ENCODE measurements at regions not wholly inside any gene's neighbourhood (a gene's known extent, or its start where the extent isn't known, plus 50 kb on each side); places are given as distances from the start of the nearest gene placed in this dataset.

DNA sequence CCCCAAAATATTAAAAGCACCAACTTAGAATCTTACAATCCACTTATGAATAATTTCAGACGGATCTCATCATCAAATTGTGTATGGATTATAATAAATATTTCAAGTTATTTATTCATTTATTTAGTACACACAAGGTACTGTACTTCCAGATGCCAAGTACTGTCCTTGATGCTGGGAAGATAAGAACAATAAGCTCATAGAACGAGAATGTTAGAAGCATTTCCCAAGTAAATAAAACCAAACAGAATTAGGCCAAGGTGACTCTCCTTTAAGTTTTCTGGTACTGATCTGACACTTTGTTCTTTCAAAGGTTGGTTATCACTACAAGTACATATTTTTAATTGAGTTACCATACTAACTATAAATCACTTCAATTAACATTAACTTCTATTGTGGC is 416.1 kb upstream of the ETAA1 start:
- no peaks in the 10 kb centered on the region for H3K79me2 ChIP-seq (ENCODE audit: control insufficient read depth, insufficient read depth, low read length)
- H2AFZ ChIP-seq (ENCODE audit: low read depth, low read length), result no peak overlapping the region
- H3K4me1 ChIP-seq (ENCODE audit: control insufficient read depth, extremely low read depth, insufficient read depth, low read length), result no peaks in the 10 kb centered on the region
- no peak overlapping the region for H3K27ac ChIP-seq (ENCODE audit: insufficient read depth, low read depth, low read length)
- CTCF ChIA-PET, result interaction anchor here (1.3 to 1.6 kb wide), 2 partner anchors 43 to 234 kb away, joined by 3 to 4 read pairs; no protein-coding TSS in a partner anchor
- no peaks in the 10 kb centered on the region for H3K9me3 ChIP-seq (replicated peaks; ENCODE audit: control insufficient read depth, insufficient read depth, low read length)
- no peak overlapping the region for H3K4me3 ChIP-seq (replicated peaks in 1 of 3; ENCODE audit: insufficient read depth in 1 of 3, low read depth in 1 of 3, low read length in 3 of 3)
- H4K20me1 ChIP-seq (replicated peaks; ENCODE audit: control insufficient read depth, extremely low read depth, insufficient read depth, low read length), result no peaks in the 10 kb centered on the region
- no peak overlapping the region for H3K9ac ChIP-seq (replicated peaks; ENCODE audit: extremely low read depth, insufficient read depth, low read length)
- H3K36me3 ChIP-seq (ENCODE audit: control insufficient read depth in 2 of 2, extremely low read depth in 1 of 2, insufficient read depth in 2 of 2, low read length in 2 of 2), result no peaks in the 10 kb centered on the region
- POLR2A ChIA-PET, result no interaction called here
- H3K27me3 ChIP-seq (ENCODE audit: control insufficient read depth in 2 of 2, insufficient read depth in 2 of 2, low read length in 2 of 2), result no peaks in the 10 kb centered on the region
- no peak overlapping the region for H3K4me2 ChIP-seq (ENCODE audit: insufficient read depth, low read length)
- DNase-seq (ENCODE audit: low read depth, low spot score) (no peak), FAIRE-seq (no peak)
- no TSS peak for BruUV-seq (replicated peaks)
- dilution Hi-C loops (cut with MboI; ENCODE audit: extremely low pct_ligation_motif_present, low sequenced_read_pairs) (no loop called here), intact Hi-C loops (cut with micrococcal nuclease) (no loop called here)
- H3K9me1 ChIP-seq (replicated peaks; ENCODE audit: control insufficient read depth, extremely low read depth, insufficient read depth, low read length), result no peaks in the 10 kb centered on the region
- TF ChIP-seq FOS (IDR thresholded peaks at IDR 0.05; ENCODE audit: borderline replicate concordance, insufficient read depth, low read length), result no peak

DNA sequence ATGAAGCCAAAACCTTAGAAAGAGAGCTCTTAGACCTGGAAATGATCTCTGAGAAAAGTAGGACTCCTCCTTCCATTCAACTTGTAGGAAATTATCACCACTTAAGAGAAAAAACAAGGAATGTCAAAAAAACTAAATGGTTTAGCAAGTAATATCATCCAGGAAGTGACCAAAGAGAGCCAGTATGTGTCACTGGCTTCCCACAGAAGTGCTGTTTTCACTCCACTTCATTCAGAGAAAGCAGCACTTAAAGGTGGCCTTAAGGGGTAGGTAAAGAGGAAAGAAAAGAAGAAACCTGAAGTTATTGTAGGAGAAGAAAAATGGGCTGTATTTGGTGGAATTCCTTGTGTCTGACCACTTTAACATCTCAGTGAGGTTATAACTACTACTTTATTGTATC is 414.4 kb upstream of the ETAA1 start:
- H3K9ac ChIP-seq (replicated peaks; ENCODE audit: extremely low read depth, insufficient read depth, low read length), result no peak overlapping the region
- no peak overlapping the region for H3K4me2 ChIP-seq (ENCODE audit: insufficient read depth, low read length)
- no peak for TF ChIP-seq POLR2AphosphoS5 (IDR thresholded peaks at IDR 0.05; ENCODE audit: insufficient read depth, low read depth, low read length)
- no peak for TF ChIP-seq JUN (IDR thresholded peaks at IDR 0.05; ENCODE audit: borderline replicate concordance, insufficient read depth, insufficient read length, low read depth)
- TF ChIP-seq MYC (IDR thresholded peaks at IDR 0.05; ENCODE audit: low read depth, low read length), result no peak
- no peaks in the 10 kb centered on the region for H3K79me2 ChIP-seq (ENCODE audit: control insufficient read depth, insufficient read depth, low read length)
- dilution Hi-C loops (cut with MboI; ENCODE audit: extremely low pct_ligation_motif_present, low sequenced_read_pairs) (no loop called here), intact Hi-C loops (cut with micrococcal nuclease) (no loop called here)
- H3K4me1 ChIP-seq (ENCODE audit: control insufficient read depth, extremely low read depth, insufficient read depth, low read length), result no peaks in the 10 kb centered on the region
- H3K27me3 ChIP-seq (ENCODE audit: control insufficient read depth in 2 of 2, insufficient read depth in 2 of 2, low read length in 2 of 2), result no peaks in the 10 kb centered on the region
- H3K9me3 ChIP-seq (replicated peaks; ENCODE audit: control insufficient read depth, insufficient read depth, low read length), result no peaks in the 10 kb centered on the region
- FAIRE-seq, result no peak
- BruUV-seq (replicated peaks), result no TSS peak
- no peak overlapping the region for H3K4me3 ChIP-seq (replicated peaks in 1 of 3; ENCODE audit: insufficient read depth in 1 of 3, low read depth in 1 of 3, low read length in 3 of 3)
- POLR2A ChIA-PET, result no interaction called here
- H3K36me3 ChIP-seq (ENCODE audit: control insufficient read depth in 2 of 2, extremely low read depth in 1 of 2, insufficient read depth in 2 of 2, low read length in 2 of 2), result no peaks in the 10 kb centered on the region
- no peaks in the 10 kb centered on the region for H3K9me1 ChIP-seq (replicated peaks; ENCODE audit: control insufficient read depth, extremely low read depth, insufficient read depth, low read length)
- peak; percentile 4 for DNase-seq (ENCODE audit: low read depth, low spot score)
- no peaks in the 10 kb centered on the region for H4K20me1 ChIP-seq (replicated peaks; ENCODE audit: control insufficient read depth, extremely low read depth, insufficient read depth, low read length)
- no peak overlapping the region for H3K27ac ChIP-seq (ENCODE audit: insufficient read depth, low read depth, low read length)
- H2AFZ ChIP-seq (ENCODE audit: low read depth, low read length), result no peak overlapping the region
- CTCF ChIA-PET, result interaction anchor here (0.8 to 1.6 kb wide), 2 partner anchors 232 to 599 kb away, joined by 3 to 4 read pairs; no protein-coding TSS in a partner anchor

All from endothelial cell of umbilical vein (primary cell).